ENCODE measurements at regions not wholly inside any gene's neighbourhood (a gene's known extent, or its start where the extent isn't known, plus 50 kb on each side); places are given as distances from the start of the nearest gene placed in this dataset.

DNA sequence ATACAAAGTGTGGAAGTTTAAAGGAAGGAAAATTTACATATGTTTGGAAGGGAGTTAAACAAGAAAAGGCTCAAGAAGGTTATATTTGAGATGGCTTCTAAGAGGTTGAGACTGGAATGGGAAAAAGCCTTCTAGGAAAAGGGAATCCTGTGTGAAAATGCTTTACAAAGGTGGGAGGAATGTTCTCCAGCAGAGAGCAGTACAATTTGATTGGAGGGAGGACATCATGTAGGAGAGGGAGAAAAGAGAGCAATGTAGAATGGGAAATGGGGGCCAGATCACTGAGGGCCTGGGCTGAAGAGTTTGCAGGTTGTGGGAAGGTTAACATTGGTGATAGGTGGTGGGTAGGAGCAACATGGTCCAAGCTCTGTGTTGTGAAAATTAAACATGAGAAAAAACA lies 366.9 kb downstream of the XPNPEP1 start:
- TF ChIP-seq CHD1 (IDR thresholded peaks at IDR 0.05; ENCODE audit: low read depth, low read length) = no peak
- TF ChIP-seq POLR2AphosphoS5 (IDR thresholded peaks at IDR 0.05; ENCODE audit: low read depth, low read length) = no peak
- TF ChIP-seq CEBPB (IDR thresholded peaks at IDR 0.05; ENCODE audit: low read depth, low read length) = no peak
- TF ChIP-seq GTF2F1 (IDR thresholded peaks at IDR 0.05; ENCODE audit: borderline replicate concordance, low read depth, low read length) = no peak
- TF ChIP-seq, protein P1, sequence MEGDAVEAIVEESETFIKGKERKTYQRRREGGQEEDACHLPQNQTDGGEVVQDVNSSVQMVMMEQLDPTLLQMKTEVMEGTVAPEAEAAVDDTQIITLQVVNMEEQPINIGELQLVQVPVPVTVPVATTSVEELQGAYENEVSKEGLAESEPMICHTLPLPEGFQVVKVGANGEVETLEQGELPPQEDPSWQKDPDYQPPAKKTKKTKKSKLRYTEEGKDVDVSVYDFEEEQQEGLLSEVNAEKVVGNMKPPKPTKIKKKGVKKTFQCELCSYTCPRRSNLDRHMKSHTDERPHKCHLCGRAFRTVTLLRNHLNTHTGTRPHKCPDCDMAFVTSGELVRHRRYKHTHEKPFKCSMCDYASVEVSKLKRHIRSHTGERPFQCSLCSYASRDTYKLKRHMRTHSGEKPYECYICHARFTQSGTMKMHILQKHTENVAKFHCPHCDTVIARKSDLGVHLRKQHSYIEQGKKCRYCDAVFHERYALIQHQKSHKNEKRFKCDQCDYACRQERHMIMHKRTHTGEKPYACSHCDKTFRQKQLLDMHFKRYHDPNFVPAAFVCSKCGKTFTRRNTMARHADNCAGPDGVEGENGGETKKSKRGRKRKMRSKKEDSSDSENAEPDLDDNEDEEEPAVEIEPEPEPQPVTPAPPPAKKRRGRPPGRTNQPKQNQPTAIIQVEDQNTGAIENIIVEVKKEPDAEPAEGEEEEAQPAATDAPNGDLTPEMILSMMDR (IDR thresholded peaks at IDR 0.05; ENCODE audit: control extremely low read depth in 1 of 3, insufficient read depth in 1 of 3, low read depth in 1 of 3, low read length in 3 of 3) = no peak
- TF ChIP-seq EZH2 (IDR thresholded peaks at IDR 0.05; ENCODE audit: low read depth, low read length, severe bottlenecking) = no peak
- TF ChIP-seq YY1 (IDR thresholded peaks at IDR 0.05; ENCODE audit: low read depth, low read length) = no peak
